GM04504 (cell line): ENCODE measurements at regions not wholly inside any gene's neighbourhood (a gene's known extent, or its start where the extent isn't known, plus 50 kb on each side); places are given as distances from the start of the nearest gene placed in this dataset.
A peak's percentile ranks its signal among the peaks of the same experiment; 100 is the strongest.

Experiments used
- DNase-seq: peaks from one replicate; pipeline ENCODE4 v3.0.0-alpha.2; 2012; ENCODE audit warnings: low read depth

- no peak for DNase-seq
Measured at GRCh38 chr3:103904991-103905390, 1461.7 kb upstream of the ALCAM start.

DNA sequence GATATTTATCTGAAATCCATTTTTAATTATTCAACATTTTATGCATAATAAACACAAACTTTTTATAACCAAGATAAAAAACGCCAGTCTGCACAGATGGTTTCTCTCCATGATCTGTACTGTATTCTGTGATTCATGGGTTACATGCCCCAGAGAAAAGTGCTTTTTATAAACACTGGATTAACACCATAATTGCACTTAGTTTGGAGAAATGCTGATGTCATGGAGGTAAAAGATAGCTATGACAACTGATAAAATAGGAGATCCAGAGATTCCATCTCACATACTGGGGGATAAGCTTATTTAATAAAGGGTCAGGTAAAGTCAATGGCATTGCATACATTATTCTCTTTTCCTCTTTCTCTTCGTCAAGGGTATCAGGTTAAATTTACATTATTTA lies 1460.4 kb upstream of the ALCAM start:
- no peak for DNase-seq

DNA sequence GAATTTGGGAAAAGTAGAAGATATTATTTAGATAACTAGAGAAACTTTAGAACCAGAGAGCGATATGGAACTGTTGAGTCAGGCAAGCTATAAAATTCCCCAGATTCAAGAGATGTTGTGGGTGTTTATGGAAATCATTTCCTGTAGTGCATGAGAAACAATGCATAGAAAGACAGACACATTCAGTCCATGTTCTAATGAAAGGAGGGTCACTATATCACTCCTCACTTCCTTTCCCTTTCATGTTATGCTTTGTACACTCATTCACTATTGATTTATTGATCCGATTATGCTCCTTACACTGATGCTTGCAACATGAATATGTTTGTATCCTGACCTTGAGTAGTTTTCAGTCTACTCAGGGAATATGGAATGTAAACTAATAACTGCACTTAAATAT lies 1459.9 kb upstream of the ALCAM start:
- no peak for DNase-seq

GRCh38 chr3:103907567-103907966 lies 1459.1 kb upstream of the ALCAM start:
- no peak for DNase-seq

DNA sequence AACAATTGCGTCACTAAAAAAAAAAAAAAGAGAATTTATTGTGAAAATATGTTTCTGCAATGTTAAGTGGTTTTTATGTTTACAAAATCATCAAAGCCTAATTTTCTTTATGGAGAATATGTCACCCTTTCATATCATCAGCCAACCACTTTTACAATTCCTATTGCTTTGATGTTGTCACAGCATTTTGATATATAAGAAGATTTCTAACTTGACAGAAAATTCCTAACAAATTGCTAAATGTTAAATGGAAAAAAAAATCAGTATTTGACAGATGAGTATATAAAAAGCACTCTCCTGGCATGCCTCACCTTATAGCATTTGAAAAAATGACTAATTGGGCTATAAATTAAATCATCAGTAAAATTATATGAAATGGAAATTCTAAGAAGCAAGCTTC lies 1457.3 kb upstream of the ALCAM start:
- no peak for DNase-seq

GRCh38 chr3:103918336-103918735 lies 1448.4 kb upstream of the ALCAM start:
- no peak for DNase-seq

- DNase-seq, result no peak
Measured at GRCh38 chr3:103919327-103919726, 1447.4 kb upstream of the ALCAM start.

GRCh38 chr3:103923907-103924306 lies 1442.8 kb upstream of the ALCAM start:
- DNase-seq, result no peak

DNA sequence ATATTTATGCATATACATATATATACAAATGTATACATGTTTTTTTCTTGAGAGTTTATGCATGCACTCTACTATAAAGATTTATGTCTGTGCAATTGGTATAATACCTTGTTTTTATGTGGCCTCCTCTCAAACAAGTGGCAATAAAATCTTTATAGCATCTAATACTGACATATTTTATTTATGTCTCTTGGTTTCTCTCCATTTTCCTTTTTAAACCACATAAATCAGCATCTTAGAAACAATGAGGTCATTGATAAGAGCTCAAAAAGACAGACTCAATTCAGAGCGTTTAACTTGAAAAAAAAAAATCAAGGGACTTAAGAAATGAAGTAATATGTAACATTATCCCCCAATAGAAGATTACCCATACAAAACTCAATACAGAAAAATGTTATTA lies 1442.2 kb upstream of the ALCAM start:
- DNase-seq, result no peak

- DNase-seq, result no peak
Measured at GRCh38 chr3:103926936-103927335, 1439.8 kb upstream of the ALCAM start.

DNA sequence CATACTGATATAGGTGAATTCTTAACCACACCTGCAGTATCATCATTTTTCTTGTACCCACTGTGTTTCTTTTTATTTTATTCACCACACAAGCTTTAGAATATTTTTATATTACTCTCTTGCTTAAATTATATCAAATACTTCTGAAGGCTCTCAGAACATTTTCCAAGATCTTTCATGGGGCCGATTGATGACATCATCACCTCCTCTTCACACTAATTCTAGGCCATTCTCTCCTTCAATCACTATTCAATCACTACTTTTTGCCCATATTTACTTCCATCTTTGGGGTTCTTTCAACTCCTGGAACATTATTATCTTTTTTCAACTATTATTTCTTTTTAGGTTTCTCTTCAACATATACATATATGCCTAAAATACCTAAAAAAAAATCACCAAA lies 1438.8 kb upstream of the ALCAM start:
- no peak for DNase-seq

GRCh38 chr3:103937094-103937493 lies 1429.6 kb upstream of the ALCAM start:
- DNase-seq, result no peak

GRCh38 chr3:103947062-103947461 lies 1419.6 kb upstream of the ALCAM start:
- no peak for DNase-seq

DNA sequence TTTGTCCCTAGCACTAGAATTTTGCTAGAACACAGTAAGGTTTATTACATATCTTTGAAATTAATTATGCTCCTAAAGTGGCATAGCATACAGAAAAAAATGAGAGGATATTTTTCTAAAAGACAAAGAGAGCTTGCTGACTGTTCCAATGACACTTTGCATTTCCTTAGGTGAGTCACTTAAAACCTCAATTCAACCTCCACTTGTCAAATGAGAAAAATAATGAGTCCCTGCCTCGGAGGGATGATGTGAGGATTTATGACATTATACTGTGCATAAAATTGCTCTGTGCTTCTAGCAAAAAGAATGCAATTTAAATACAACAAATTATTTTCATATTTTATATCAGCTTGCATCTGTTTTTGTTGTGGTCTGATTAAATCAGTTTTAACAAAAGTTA lies 1417.0 kb upstream of the ALCAM start:
- no peak for DNase-seq

- DNase-seq, result no peak
Measured at GRCh38 chr3:103950676-103951075, 1416.0 kb upstream of the ALCAM start.

DNA sequence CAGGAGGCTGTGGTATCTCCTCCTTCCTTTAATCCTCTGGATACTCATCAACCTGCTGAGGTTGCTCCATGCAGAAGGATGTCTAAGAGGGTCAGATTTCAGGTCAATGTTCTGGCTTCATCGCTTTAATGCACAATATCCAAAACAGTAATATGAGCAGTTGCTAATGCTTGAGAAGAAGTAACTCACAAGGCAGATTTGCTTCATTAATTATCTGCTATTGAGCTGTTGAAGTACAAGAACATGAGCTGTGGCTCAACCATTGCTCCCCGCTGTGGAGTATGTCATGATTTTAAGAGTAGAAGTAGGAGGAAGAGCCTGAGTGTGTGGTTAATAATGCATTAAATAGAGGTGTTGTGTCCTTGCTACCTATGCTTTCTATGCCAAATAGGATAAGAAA lies 1412.9 kb upstream of the ALCAM start:
- DNase-seq, result no peak

- DNase-seq, result no peak
Measured at GRCh38 chr3:103960819-103961218, 1405.9 kb upstream of the ALCAM start.

DNA sequence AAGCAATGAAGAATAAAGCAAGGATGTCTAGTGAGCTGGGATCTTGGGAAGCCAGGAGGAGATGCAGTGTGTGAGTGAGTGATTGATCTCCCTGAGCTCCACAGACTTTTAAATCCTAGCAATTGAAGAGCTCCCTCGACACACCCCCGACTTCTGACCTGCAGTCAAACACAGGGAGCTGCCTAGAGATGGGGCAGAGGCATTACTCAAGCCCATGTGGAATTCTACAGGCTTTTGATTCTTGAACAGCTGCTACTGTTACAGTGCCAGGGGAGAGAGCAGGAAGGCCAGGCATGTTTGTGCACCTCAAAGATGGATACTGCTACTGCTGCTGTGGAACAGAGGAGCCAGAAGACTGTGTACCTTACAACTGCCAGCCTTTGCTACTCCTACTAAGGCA lies 1403.1 kb upstream of the ALCAM start:
- DNase-seq, result no peak

DNA sequence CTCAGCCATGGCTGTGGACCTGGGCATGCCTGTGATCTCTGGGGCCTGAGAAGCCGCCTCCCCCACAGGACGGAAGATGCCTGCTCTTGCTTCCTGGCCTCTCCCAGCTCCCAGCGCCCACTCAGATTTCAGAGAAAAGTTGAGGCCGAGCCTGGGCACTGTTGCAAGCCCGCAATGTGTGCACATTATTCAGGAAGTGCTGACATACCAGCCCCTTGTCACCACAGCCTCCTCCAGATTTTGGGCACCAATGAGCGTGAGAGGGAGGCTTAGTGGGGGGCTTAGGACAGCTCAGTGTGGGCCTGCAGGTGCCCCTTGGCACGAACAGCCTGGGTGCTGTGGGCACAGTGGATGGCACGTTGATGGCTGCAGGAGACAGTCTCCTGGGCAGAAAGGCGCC lies 1400.9 kb upstream of the ALCAM start:
- no peak for DNase-seq

DNA sequence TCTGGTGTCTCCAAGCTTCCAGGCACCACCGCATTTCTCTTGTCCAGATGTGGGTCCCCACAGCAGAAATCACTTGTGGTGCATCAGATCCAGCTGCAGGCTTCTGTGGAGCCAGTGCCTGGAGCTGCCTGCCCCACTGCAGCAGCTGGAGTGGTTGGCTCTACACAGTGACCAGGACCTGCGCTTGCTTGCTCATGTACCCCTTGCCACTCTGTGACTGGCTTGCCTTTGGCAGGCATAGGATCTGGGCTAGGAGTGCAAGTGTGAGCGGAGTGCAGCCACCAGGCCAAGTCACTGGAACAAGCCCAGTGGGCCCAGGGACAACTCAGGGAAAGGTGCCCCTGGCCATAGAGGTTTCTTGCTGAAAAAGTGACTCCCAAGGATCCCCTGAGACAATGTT lies 1400.0 kb upstream of the ALCAM start:
- no peak for DNase-seq

GRCh38 chr3:103968131-103968530 lies 1398.6 kb upstream of the ALCAM start:
- DNase-seq, result no peak

- no peak for DNase-seq
Measured at GRCh38 chr3:103968751-103969150, 1398.0 kb upstream of the ALCAM start.

- no peak for DNase-seq
Measured at GRCh38 chr3:103976931-103977339, 1389.8 kb upstream of the ALCAM start.

GRCh38 chr3:103977417-103977816 lies 1389.3 kb upstream of the ALCAM start:
- DNase-seq, result no peak

DNA sequence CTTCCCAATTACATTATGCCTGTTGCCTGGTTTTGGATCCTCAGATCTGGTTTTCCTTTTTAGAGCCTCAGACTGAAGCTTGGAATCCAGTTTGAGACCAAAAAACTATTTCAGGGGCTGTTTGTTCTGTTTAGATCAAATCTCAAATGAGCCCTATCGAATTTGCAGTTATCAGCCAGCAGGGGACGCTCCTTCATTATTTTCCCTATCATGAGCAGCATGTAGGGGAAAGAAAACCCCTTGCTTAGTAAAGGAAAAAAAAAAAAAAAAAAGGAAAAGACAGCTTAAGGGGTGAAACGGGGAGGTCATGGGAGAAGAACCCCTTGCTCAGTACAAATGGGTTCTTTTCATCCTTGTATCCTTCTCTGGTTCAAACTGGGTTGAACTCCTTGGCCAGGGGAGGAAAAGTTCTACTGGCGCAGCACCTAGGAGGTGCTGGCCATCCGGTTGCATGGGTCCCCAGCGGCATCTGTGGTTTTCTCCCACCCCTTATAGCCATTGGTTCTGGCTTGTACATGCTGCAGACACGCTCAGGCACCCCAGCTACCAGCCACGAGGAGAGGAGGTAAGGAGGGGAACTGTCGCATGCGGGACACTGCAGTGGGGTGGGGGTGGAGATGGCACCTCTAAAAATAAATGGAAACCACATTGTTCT lies 1375.1 kb upstream of the ALCAM start:
- DNase-seq, result peak; percentile 3
